K562 (cell line): ENCODE measurements at regions not wholly inside any gene's neighbourhood (a gene's known extent, or its start where the extent isn't known, plus 50 kb on each side); places are given as distances from the start of the nearest gene placed in this dataset.

Experiments used
- ATAC-seq: fragments of 200-7000 bp; cut with Tn5 transposase; 3 replicates; pipeline ENCODE4 v1.9.1; 2020; ENCODE audit warnings: moderate library complexity
- BruUV-seq: library from RNA; stranded (reverse); fragments of 400-500 nt; replicated peaks from 2 replicates; lab custom pipeline; 2021; lab: Mats Ljungman, UMichigan
- CTCF ChIA-PET: fragments of 300-600 bp; formaldehyde crosslinking; extraction: SDS; loops from one replicate; lab custom pipeline; 2021; ENCODE audit warnings: low intra/inter-chr PET ratio; lab: Yijun Ruan, JAX
- POLR2A ChIA-PET: fragments of 300-600, 350-650 bp; sonication (Branson Sonifier 250); formaldehyde crosslinking; extraction: SDS; loops from one replicate; lab custom pipeline; 2021; ENCODE audit warnings: antibody characterized with exemption, inconsistent platforms; lab: Yijun Ruan, JAX
- DNase-seq, 4 experiments: peaks; one replicate each; pipeline versions ENCODE4 v3.0.0 to v3.0.0-alpha.2; 2011 to 2018; ENCODE audit warnings: low spot score in 3 of 4, mixed read lengths in 3 of 4; ENCODE audit errors: extremely low read depth in 1 of 4
- FAIRE-seq: peaks from 2 replicates; lab custom pipeline; 2011; peaks lifted over from hg19 to GRCh38; lab: Jason Lieb, UNC
- H2AFZ ChIP-seq: 2 replicates; pipeline ENCODE4 v1.6.0; 2011; ENCODE audit warnings: low read depth, low read length, control low read depth, inconsistent platforms
- H3K27ac ChIP-seq: fragments of 200-600 bp; 3 replicates; pipeline ENCODE4 v1.8.0; 2011; ENCODE audit warnings: low read depth, mild to moderate bottlenecking, control low read depth, inconsistent platforms, low read length, moderate library complexity, mixed read lengths; ENCODE audit errors: extremely low read depth
- H3K27me3 ChIP-seq, 2 experiments: fragments of 300-600 bp in 1 of 2; 2 replicates in 1 of 2; 3 replicates in 1 of 2; pipeline versions ENCODE4 v1.6.0 to v1.8.0; 2011; ENCODE audit warnings: inconsistent platforms in 2 of 2, low read length in 2 of 2, mild to moderate bottlenecking in 1 of 2, mixed read lengths in 1 of 2, moderate library complexity in 1 of 2; ENCODE audit not compliant: control insufficient read depth in 2 of 2, insufficient read depth in 2 of 2
- H3K36me3 ChIP-seq: fragments of 300-600 bp; 3 replicates; pipeline ENCODE4 v1.8.0; 2011; ENCODE audit warnings: mild to moderate bottlenecking, low read length, inconsistent platforms; ENCODE audit not compliant: control insufficient read depth, insufficient read depth
- H3K4me1 ChIP-seq, 2 experiments: fragments of 200-600 bp in 1 of 2; replicated peaks in 1 of 2; 2 replicates in 1 of 2; 3 replicates in 1 of 2; pipeline versions ENCODE4 v1.5.1 to v1.8.0; 2011; ENCODE audit warnings: inconsistent platforms in 2 of 2, low read length in 2 of 2, mild to moderate bottlenecking in 1 of 2, mixed read lengths in 1 of 2, moderate library complexity in 1 of 2; ENCODE audit not compliant: control insufficient read depth in 2 of 2, insufficient read depth in 2 of 2
- H3K4me2 ChIP-seq: 2 replicates; pipeline ENCODE4 v1.6.1; 2011; ENCODE audit warnings: low read length, control low read depth, inconsistent platforms, mixed read lengths; ENCODE audit not compliant: insufficient read depth
- H3K4me3 ChIP-seq: fragments of 200-600 bp; sonication (generic), shearing (Covaris generic); 2 replicates; pipeline ENCODE4 v1.5.1; 2016; ENCODE audit warnings: control low read depth, inconsistent platforms
- H3K79me2 ChIP-seq: fragments of 200-600 bp; 3 replicates; pipeline ENCODE4 v1.8.0; 2011; ENCODE audit warnings: low read length, inconsistent platforms; ENCODE audit not compliant: control insufficient read depth, insufficient read depth
- H3K9ac ChIP-seq, 2 experiments: 2 replicates each; pipeline versions ENCODE4 v1.6.0 to v1.6.1; 2011; ENCODE audit warnings: low read depth in 2 of 2, low read length in 2 of 2, control low read depth in 1 of 2, inconsistent platforms in 1 of 2, mild to moderate bottlenecking in 1 of 2, mixed read lengths in 1 of 2; ENCODE audit not compliant: insufficient read depth in 1 of 2
- H3K9me1 ChIP-seq: one replicate; pipeline ENCODE4 v1.6.0; 2011; ENCODE audit warnings: inconsistent platforms, mild to moderate bottlenecking, low read length, moderate library complexity; ENCODE audit not compliant: control insufficient read depth, insufficient read depth
- H3K9me3 ChIP-seq: replicated peaks from 2 replicates; pipeline ENCODE4 v1.5.1; 2011; ENCODE audit warnings: low read depth, low read length, inconsistent platforms; ENCODE audit not compliant: control insufficient read depth, insufficient read depth
- H4K20me1 ChIP-seq: replicated peaks from 2 replicates; pipeline ENCODE4 v1.6.1; 2011; ENCODE audit warnings: low read length, inconsistent platforms, mixed read lengths; ENCODE audit not compliant: control insufficient read depth, insufficient read depth
- LEF1 ChIP-seq: fragments of 450-650 bp; IDR thresholded peaks from 2 replicates; pipeline ENCODE4 v1.6.1; 2016; ENCODE audit warnings: mild to moderate bottlenecking
- NCOA2 ChIP-seq, 2 experiments: fragments of 450-650 bp; IDR thresholded peaks; 2 replicates each; pipeline ENCODE4 v1.6.1; 2018; ENCODE audit warnings: mild to moderate bottlenecking in 2 of 2, moderate library complexity in 1 of 2; ENCODE audit not compliant: partially characterized antibody in 2 of 2
- WGBS: fragments of 100-300 bp; shearing (Covaris generic); methylation state at CpG from one replicate; pipeline ENCODE4 v1.1.6; 2016; ENCODE audit warnings: low coverage, mixed read lengths; ENCODE audit not compliant: insufficient coverage; ENCODE audit errors: missing lambda C conversion rate; 5-methylcytosine and 5-hydroxymethylcytosine counted together
- in situ Hi-C: fragments of 300-500 bp; cut with MboI; formaldehyde crosslinking; loops from 4 replicates; pipeline ENCODE4 v1.15.0; 2018; ENCODE audit warnings: inconsistent platforms, mixed read lengths
- intact Hi-C: fragments of 100-400 bp; cut with micrococcal nuclease; formaldehyde crosslinking; loops from 2 replicates; pipeline ENCODE4 v1.14.2; 2022
- TF ChIP-seq, protein P1 (sequence below): IDR thresholded peaks from 3 replicates; pipeline ENCODE4 v1.6.1; 2011; ENCODE audit warnings: borderline replicate concordance, mild to moderate bottlenecking, moderate library complexity; ENCODE audit not compliant: insufficient read length; ENCODE audit errors: extremely low read depth

GRCh38 chr6:126618639-126619343 is 278.9 kb downstream of the CENPW start:
- FAIRE-seq = no peak
- TF ChIP-seq, protein P1, sequence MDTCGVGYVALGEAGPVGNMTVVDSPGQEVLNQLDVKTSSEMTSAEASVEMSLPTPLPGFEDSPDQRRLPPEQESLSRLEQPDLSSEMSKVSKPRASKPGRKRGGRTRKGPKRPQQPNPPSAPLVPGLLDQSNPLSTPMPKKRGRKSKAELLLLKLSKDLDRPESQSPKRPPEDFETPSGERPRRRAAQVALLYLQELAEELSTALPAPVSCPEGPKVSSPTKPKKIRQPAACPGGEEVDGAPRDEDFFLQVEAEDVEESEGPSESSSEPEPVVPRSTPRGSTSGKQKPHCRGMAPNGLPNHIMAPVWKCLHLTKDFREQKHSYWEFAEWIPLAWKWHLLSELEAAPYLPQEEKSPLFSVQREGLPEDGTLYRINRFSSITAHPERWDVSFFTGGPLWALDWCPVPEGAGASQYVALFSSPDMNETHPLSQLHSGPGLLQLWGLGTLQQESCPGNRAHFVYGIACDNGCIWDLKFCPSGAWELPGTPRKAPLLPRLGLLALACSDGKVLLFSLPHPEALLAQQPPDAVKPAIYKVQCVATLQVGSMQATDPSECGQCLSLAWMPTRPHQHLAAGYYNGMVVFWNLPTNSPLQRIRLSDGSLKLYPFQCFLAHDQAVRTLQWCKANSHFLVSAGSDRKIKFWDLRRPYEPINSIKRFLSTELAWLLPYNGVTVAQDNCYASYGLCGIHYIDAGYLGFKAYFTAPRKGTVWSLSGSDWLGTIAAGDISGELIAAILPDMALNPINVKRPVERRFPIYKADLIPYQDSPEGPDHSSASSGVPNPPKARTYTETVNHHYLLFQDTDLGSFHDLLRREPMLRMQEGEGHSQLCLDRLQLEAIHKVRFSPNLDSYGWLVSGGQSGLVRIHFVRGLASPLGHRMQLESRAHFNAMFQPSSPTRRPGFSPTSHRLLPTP = no peak
- TF ChIP-seq LEF1 = no peak
- TF ChIP-seq NCOA2 (IDR thresholded peaks at IDR 0.05; ENCODE audit: partially characterized antibody in 2 of 2) = no peak
- TF ChIP-seq, all 486 proteins: peak for 0
- Histone ChIP-seq H3K4me2 (no peak overlapping the region), H3K36me3 (no peaks in the 10 kb centered on the region), H4K20me1 (no peaks in the 10 kb centered on the region), H3K27me3 (no peaks in the 10 kb centered on the region), H3K9me3 (no peaks in the 10 kb centered on the region; the same call in 1 of the 2 replicates), H3K9me1 (no peaks in the 10 kb centered on the region), H3K27ac (no peak overlapping the region), H3K4me3 (no peak overlapping the region), H3K79me2 (no peaks in the 10 kb centered on the region), H3K9ac (no peak overlapping the region), H3K4me1 (no peaks in the 10 kb centered on the region), H2AFZ (no peak overlapping the region)
- no peak for DNase-seq
- WGBS = 0% methylated on average over 1 of the region's 1 CpG
- no peak for ATAC-seq
- no TSS peak for BruUV-seq
- intact Hi-C loops (no loop called here), in situ Hi-C loops (no loop called here)
- POLR2A ChIA-PET = no interaction called here
- CTCF ChIA-PET = no interaction called here
